K562 (cell line): ENCODE measurements at regions not wholly inside any gene's neighbourhood (a gene's known extent, or its start where the extent isn't known, plus 50 kb on each side); places are given as distances from the start of the nearest gene placed in this dataset.
A peak's percentile ranks its signal among the peaks of the same experiment; 100 is the strongest.

Experiments
- ATAC-seq: fragments of 200-7000 bp; cut with Tn5 transposase; 3 replicates; pipeline ENCODE4 v1.9.1; 2020; ENCODE audit warnings: moderate library complexity
- BruUV-seq: library from RNA; stranded (reverse); fragments of 400-500 nt; replicated peaks from 2 replicates; lab custom pipeline; 2021; lab: Mats Ljungman, UMichigan
- CTCF ChIA-PET: fragments of 300-600 bp; formaldehyde crosslinking; extraction: SDS; loops from one replicate; lab custom pipeline; 2021; ENCODE audit warnings: low intra/inter-chr PET ratio; lab: Yijun Ruan, JAX
- POLR2A ChIA-PET: fragments of 300-600, 350-650 bp; sonication (Branson Sonifier 250); formaldehyde crosslinking; extraction: SDS; loops from one replicate; lab custom pipeline; 2021; ENCODE audit warnings: antibody characterized with exemption, inconsistent platforms; lab: Yijun Ruan, JAX
- DNase-seq, 4 experiments: peaks; one replicate each; pipeline versions ENCODE4 v3.0.0 to v3.0.0-alpha.2; 2011 to 2018; ENCODE audit warnings: low spot score in 3 of 4, mixed read lengths in 3 of 4; ENCODE audit errors: extremely low read depth in 1 of 4
- FAIRE-seq: peaks from 2 replicates; lab custom pipeline; 2011; peaks lifted over from hg19 to GRCh38; lab: Jason Lieb, UNC
- H2AFZ ChIP-seq: 2 replicates; pipeline ENCODE4 v1.6.0; 2011; ENCODE audit warnings: low read depth, low read length, control low read depth, inconsistent platforms
- H3K27ac ChIP-seq: fragments of 200-600 bp; 3 replicates; pipeline ENCODE4 v1.8.0; 2011; ENCODE audit warnings: low read depth, mild to moderate bottlenecking, control low read depth, inconsistent platforms, low read length, moderate library complexity, mixed read lengths; ENCODE audit errors: extremely low read depth
- H3K27me3 ChIP-seq, 2 experiments: fragments of 300-600 bp in 1 of 2; 2 replicates in 1 of 2; 3 replicates in 1 of 2; pipeline versions ENCODE4 v1.6.0 to v1.8.0; 2011; ENCODE audit warnings: inconsistent platforms in 2 of 2, low read length in 2 of 2, mild to moderate bottlenecking in 1 of 2, mixed read lengths in 1 of 2, moderate library complexity in 1 of 2; ENCODE audit not compliant: control insufficient read depth in 2 of 2, insufficient read depth in 2 of 2
- H3K36me3 ChIP-seq: fragments of 300-600 bp; 3 replicates; pipeline ENCODE4 v1.8.0; 2011; ENCODE audit warnings: mild to moderate bottlenecking, low read length, inconsistent platforms; ENCODE audit not compliant: control insufficient read depth, insufficient read depth
- H3K4me1 ChIP-seq, 2 experiments: fragments of 200-600 bp in 1 of 2; replicated peaks in 1 of 2; 2 replicates in 1 of 2; 3 replicates in 1 of 2; pipeline versions ENCODE4 v1.5.1 to v1.8.0; 2011; ENCODE audit warnings: inconsistent platforms in 2 of 2, low read length in 2 of 2, mild to moderate bottlenecking in 1 of 2, mixed read lengths in 1 of 2, moderate library complexity in 1 of 2; ENCODE audit not compliant: control insufficient read depth in 2 of 2, insufficient read depth in 2 of 2
- H3K4me2 ChIP-seq: 2 replicates; pipeline ENCODE4 v1.6.1; 2011; ENCODE audit warnings: low read length, control low read depth, inconsistent platforms, mixed read lengths; ENCODE audit not compliant: insufficient read depth
- H3K4me3 ChIP-seq: fragments of 200-600 bp; sonication (generic), shearing (Covaris generic); 2 replicates; pipeline ENCODE4 v1.5.1; 2016; ENCODE audit warnings: control low read depth, inconsistent platforms
- H3K79me2 ChIP-seq: fragments of 200-600 bp; 3 replicates; pipeline ENCODE4 v1.8.0; 2011; ENCODE audit warnings: low read length, inconsistent platforms; ENCODE audit not compliant: control insufficient read depth, insufficient read depth
- H3K9ac ChIP-seq, 2 experiments: 2 replicates each; pipeline versions ENCODE4 v1.6.0 to v1.6.1; 2011; ENCODE audit warnings: low read depth in 2 of 2, low read length in 2 of 2, control low read depth in 1 of 2, inconsistent platforms in 1 of 2, mild to moderate bottlenecking in 1 of 2, mixed read lengths in 1 of 2; ENCODE audit not compliant: insufficient read depth in 1 of 2
- H3K9me1 ChIP-seq: one replicate; pipeline ENCODE4 v1.6.0; 2011; ENCODE audit warnings: inconsistent platforms, mild to moderate bottlenecking, low read length, moderate library complexity; ENCODE audit not compliant: control insufficient read depth, insufficient read depth
- H3K9me3 ChIP-seq: replicated peaks from 2 replicates; pipeline ENCODE4 v1.5.1; 2011; ENCODE audit warnings: low read depth, low read length, inconsistent platforms; ENCODE audit not compliant: control insufficient read depth, insufficient read depth
- H4K20me1 ChIP-seq: replicated peaks from 2 replicates; pipeline ENCODE4 v1.6.1; 2011; ENCODE audit warnings: low read length, inconsistent platforms, mixed read lengths; ENCODE audit not compliant: control insufficient read depth, insufficient read depth
- HMG20B ChIP-seq: fragments of 250-450 bp; sonication (Bioruptor Pico); IDR thresholded peaks from 2 replicates; pipeline ENCODE4 v1.5.0; 2021; ENCODE audit warnings: mild to moderate bottlenecking
- HNRNPK ChIP-seq: fragments of 200-400 bp; formaldehyde crosslinking; IDR thresholded peaks from one replicate; pipeline ENCODE4 v1.6.1; 2018; ENCODE audit warnings: mild to moderate bottlenecking, low read depth, low read length; ENCODE audit not compliant: poor library complexity, severe bottlenecking
- PTBP1 ChIP-seq: fragments of 200-400 bp; formaldehyde crosslinking; IDR thresholded peaks from 2 replicates; pipeline ENCODE4 v1.6.1; 2017; ENCODE audit warnings: low read depth, low read length
- ZNF143 ChIP-seq: sonication (generic); formaldehyde crosslinking; IDR thresholded peaks from 2 replicates; pipeline ENCODE4 v1.9.0; 2022; ENCODE audit warnings: mild to moderate bottlenecking, missing genetic modification reagents
- WGBS: fragments of 100-300 bp; shearing (Covaris generic); methylation state at CpG from one replicate; pipeline ENCODE4 v1.1.6; 2016; ENCODE audit warnings: low coverage, mixed read lengths; ENCODE audit not compliant: insufficient coverage; ENCODE audit errors: missing lambda C conversion rate; 5-methylcytosine and 5-hydroxymethylcytosine counted together
- in situ Hi-C: fragments of 300-500 bp; cut with MboI; formaldehyde crosslinking; loops from 4 replicates; pipeline ENCODE4 v1.15.0; 2018; ENCODE audit warnings: inconsistent platforms, mixed read lengths
- intact Hi-C: fragments of 100-400 bp; cut with micrococcal nuclease; formaldehyde crosslinking; loops from 2 replicates; pipeline ENCODE4 v1.14.2; 2022
- TF ChIP-seq, protein P1 (sequence below): sonication (generic); formaldehyde crosslinking; IDR thresholded peaks from 2 replicates; pipeline ENCODE4 v1.8.1; 2022; ENCODE audit warnings: missing genetic modification reagents

DNA sequence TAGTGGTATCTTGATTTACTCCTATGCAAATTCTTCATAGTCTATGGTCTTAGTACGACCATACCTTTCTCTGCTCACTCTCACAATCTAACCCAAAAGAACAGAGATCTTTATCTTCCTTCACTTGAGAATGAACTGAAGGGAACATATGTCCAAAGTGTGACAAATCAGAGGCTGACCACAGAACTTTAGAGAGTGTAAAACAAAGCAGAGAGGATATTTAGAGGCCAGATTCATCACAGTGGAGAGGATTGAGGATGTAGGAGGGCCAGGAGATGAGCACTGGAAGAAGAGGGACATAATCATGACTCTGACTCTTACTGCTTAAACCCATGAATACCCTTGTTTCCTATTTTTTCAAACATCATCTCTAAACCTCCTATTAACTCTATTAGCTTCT is 935.3 kb upstream of the PHF14 start (continued):
- TF ChIP-seq, protein P1, sequence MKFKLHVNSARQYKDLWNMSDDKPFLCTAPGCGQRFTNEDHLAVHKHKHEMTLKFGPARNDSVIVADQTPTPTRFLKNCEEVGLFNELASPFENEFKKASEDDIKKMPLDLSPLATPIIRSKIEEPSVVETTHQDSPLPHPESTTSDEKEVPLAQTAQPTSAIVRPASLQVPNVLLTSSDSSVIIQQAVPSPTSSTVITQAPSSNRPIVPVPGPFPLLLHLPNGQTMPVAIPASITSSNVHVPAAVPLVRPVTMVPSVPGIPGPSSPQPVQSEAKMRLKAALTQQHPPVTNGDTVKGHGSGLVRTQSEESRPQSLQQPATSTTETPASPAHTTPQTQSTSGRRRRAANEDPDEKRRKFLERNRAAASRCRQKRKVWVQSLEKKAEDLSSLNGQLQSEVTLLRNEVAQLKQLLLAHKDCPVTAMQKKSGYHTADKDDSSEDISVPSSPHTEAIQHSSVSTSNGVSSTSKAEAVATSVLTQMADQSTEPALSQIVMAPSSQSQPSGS = no peak
- no peak for TF ChIP-seq ZNF143

DNA sequence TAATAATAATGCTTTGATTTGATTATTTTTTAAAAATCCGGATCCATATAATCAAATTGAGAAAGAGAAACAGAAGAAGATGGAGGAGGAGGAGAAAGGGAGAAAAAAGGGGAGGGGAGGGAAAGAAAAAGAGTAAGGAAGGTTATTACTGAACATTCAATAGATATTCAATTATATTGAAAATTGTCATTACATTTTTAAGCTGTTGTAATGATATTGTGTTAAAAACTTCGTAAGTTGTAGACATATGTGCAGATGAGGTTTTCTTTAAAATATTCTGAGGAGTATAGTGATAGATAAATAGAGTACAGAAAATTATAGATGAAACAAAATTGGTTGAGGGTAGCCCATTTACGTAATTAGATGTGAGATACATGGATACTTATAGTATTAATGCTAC is 933.0 kb upstream of the PHF14 start:
- DNase-seq (no peak), FAIRE-seq (no peak), ATAC-seq (no peak)
- Histone ChIP-seq H3K27me3 (no peaks in the 10 kb centered on the region), H2AFZ (no peak overlapping the region), H3K4me1 (no peaks in the 10 kb centered on the region), H3K79me2 (no peaks in the 10 kb centered on the region), H3K9ac (no peak overlapping the region), H3K27ac (no peak overlapping the region), H3K9me3 (no peaks in the 10 kb centered on the region), H3K4me2 (no peak overlapping the region), H3K36me3 (no peaks in the 10 kb centered on the region), H3K4me3 (no peak overlapping the region), H4K20me1 (no peaks in the 10 kb centered on the region), H3K9me1 (no peaks in the 10 kb centered on the region)
- POLR2A ChIA-PET = no interaction called here
- in situ Hi-C loops (no loop called here), intact Hi-C loops (no loop called here)
- CTCF ChIA-PET = no interaction called here
- no peak for TF ChIP-seq PTBP1
- TF ChIP-seq HNRNPK = peak; percentile 84
- TF ChIP-seq HMG20B (CRISPR knock-in tag) = no peak
- WGBS = 1% methylated on average over 3 of the region's 3 CpGs
- BruUV-seq = no TSS peak
